ENCODE measurements at regions not wholly inside any gene's neighbourhood (a gene's known extent, or its start where the extent isn't known, plus 50 kb on each side); places are given as distances from the start of the nearest gene placed in this dataset.

GRCh38 chr15:62486041-62486440 lies 321.0 kb upstream of the C2CD4B start:
- TF ChIP-seq CTCF (IDR thresholded peaks at IDR 0.05; ENCODE audit: insufficient read depth, low read length) (no peak), POLR2AphosphoS5 (IDR thresholded peaks at IDR 0.05; ENCODE audit: low read depth) (no peak), REST (IDR thresholded peaks at IDR 0.05; ENCODE audit: insufficient replicate concordance, low read depth) (no peak), GABPA (IDR thresholded peaks at IDR 0.05; ENCODE audit: low read depth) (no peak), SPI1 (IDR thresholded peaks at IDR 0.05; ENCODE audit: borderline replicate concordance, low read depth) (no peak)
